Activated CD4-positive, alpha-beta T cell treated with anti-CD3 and anti-CD28 coated beads, Interleukin-2, Interleukin-4, amounts not matched to agents 100 ng/mL and 50 ng/mL, durations not matched to agents 16 hours and 8 hours (primary cell): ENCODE measurements at regions not wholly inside any gene's neighbourhood (a gene's known extent, or its start where the extent isn't known, plus 50 kb on each side); places are given as distances from the start of the nearest gene placed in this dataset.
A peak's percentile ranks its signal among the peaks of the same experiment; 100 is the strongest.
"Not testable (repeated sequence)": the region's sequence is repeated elsewhere in the genome, so short reads cannot be mapped to it uniquely, and the experiment has no call there.

Source experiments
- DNase-seq: peaks from one replicate; pipeline ENCODE4 v3.0.0-alpha.2; 2020; ENCODE audit warnings: low spot score

DNA sequence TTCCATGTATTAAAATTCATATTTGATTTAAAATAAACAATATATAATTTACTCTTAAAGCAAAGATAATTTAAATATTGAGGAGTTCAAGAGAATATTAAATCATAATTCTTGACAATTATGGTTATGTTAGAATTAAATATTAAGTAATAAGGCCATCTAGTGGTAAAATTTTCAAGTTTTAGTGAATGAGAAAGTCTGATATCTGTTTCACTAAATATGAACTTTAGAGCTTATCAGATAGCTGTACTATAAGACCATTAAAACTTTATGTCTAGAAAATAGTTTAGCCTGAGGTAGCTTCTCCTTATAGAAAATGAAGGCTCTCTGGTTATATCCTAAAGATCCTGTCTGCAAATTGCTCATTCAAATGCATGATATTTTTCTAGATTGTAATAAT is 152.1 kb upstream of the PRSS12 start:
- not testable (repeated sequence) for DNase-seq

DNA sequence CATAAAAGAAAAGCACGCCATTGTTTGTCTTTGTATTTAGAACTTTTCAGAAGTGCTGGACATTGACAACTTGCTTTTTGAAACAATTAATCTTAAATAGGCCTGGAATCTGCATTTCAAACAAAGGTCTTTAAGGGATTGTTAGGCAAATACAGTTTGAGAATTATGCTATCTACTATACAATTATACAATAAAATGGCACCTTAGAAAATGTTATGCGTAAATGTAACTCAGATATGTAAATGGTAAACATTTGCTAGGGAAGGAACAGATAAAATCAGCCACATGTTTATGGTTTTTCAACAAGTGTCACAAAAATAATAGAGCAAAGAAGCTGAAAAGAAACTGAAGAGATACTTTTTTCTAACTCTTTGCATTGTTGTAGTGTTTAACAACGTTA is 152.7 kb upstream of the PRSS12 start:
- DNase-seq: not testable (repeated sequence)

DNA sequence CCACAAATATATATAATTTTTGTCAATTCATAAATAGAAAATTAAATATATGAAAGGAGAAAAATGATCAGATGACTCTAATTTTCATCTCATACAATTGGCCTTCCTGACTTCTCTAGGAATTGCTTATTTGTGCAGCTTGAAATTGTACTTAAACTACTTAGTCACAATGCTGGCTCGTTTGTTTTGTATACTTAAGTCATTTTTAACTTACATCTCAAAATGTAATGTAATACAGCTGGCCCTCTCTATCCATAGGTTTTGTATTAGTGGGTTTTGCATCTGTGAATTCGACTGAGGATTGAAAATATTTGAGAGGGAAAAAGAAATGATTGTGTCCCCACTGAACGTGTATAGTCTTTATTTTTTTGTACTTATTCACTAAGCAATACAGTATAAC is 160.1 kb upstream of the PRSS12 start:
- not testable (repeated sequence) for DNase-seq

DNA sequence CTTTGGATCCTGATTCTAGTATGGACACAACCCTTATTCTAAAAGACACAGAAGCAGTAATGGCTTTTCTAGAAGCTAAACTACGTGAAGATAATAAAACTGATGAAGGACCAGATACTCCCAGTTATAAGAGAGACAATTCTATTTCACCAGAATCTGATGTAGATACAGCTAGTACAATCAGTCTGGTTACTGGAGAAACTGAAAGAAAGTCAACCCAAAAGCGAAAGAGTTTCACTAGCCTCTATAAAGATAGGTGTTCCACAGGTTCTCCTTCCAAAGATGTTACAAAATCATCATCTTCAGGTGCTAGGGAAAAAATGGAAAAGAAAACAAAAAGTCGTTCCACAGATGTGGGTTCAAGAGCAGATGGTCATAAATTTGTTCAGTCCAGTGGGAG is 161.5 kb upstream of the PRSS12 start:
- DNase-seq: not testable (repeated sequence)

DNA sequence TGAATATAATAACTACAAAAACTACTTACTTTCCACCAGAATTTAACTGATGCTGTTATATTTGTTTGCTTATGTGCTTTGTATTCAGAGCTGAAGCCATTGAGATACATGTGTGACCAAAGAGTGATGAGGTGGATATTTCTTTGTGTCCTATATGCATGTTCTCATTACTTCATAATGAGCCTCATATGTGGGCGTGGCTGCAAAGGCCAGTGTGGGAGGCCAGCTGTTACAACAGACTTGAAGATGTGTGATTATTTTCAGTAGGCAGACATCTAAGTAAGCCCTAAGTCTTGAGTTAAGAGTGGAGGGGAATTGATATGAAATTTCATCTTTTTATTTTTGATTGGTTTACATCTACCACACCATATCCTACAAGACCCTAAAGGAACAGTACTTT is 163.3 kb upstream of the PRSS12 start:
- not testable (repeated sequence) for DNase-seq

DNA sequence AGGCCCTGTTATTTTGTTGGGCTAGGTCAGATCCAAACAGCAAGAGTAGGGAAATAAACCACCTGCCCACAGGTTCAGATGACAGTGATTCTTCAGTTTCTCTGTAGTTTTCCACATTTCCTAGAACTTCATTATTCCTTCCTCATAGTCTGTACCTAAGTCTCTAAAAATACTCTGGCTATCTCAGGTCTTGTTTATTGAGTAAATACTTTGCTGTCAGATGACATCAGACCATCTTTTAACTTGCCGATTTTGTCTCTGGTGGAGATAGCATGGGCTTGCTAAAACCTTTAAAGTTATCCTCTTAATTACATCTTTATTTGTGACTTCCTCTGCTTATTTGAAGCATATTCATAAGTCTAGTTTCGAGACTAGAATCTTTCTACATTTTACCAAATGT is 155.1 kb upstream of the METTL14 start:
- DNase-seq: not testable (repeated sequence)

DNA sequence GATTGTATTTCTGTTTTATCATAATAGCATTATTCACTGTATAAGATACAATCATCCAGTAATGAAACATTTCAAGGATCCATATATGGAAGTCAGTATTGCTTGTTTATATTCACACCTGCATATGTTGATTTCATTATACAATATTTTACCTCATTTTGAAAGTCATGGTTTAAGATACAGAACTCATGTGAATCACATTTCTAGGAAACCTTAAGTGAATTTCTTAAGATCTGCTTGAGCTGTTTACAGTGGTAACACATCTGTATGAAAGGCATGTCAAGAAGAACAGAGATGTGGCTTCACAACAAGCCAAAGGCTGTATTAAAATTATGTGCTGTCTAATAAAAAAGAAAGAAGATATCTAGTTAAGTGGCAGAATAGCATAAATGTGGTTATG is 153.2 kb upstream of the METTL14 start:
- not testable (repeated sequence) for DNase-seq

DNA sequence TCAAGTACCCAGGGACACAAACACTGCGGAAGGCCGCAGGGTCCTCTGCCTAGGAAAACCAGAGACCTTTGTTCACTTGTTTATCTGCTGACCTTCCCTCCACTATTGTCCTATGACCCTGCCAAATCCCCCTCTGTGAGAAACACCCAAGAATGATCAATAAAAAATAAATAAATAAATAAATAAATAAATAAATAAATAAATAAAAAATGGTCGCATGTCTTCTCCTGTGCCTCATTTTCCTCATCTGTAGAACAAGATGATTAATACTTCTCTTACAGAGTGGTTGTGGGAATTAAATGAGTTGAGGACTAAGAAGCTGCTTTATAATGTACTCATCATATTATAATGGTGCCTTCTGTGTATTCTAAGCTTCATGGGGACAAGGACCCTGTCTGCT is 149.4 kb upstream of the METTL14 start:
- DNase-seq: not testable (repeated sequence)

DNA sequence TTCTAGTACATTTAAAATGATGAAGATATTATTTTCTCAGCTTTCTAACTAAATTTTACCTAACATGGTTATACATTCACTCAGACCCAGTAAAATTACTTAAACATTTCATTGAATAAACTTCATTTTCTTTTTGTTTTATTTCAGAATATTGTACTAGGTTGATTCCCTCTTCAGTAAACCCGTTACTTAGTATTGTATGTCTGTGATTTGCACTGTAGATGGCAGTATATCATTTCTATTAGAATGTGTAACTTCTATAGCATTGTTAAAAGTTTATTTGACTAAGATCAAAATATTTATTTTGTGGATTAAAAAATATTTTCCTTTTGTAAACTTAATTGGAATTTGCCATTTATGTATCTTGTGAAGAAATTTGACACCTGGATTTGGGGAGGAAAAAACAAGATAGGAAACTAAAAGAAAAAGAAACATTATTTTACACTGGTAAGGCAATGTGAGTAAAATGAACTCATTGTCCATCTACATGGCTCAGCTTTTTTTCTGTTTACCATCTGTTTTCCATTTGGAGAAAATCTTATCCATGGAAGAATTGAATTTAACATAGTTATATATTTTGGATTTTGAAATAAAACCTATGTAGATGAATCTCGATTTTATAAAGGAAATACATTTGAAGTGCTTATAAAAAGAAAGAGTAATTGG is 145.6 kb upstream of the METTL14 start:
- DNase-seq: peak; percentile 11

DNA sequence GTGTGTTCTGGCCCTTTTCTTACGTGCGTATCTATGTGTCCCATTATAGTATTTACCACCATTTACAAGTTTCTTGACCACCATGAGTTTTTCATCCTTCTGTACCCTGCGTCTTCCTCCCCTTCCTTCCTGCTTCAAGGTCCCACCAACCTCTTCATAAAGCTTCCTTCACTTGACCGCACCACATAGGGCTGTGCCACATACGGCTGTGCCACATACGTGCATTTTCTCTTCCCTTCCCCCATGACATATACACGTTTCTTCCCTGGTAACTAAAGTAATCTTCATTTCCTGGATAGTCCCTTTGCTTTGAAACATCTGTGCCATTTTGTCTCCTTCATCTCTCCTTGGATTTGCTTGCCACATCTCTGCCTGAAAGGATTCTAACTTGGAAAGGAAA is 128.6 kb upstream of the METTL14 start:
- DNase-seq: not testable (repeated sequence)

DNA sequence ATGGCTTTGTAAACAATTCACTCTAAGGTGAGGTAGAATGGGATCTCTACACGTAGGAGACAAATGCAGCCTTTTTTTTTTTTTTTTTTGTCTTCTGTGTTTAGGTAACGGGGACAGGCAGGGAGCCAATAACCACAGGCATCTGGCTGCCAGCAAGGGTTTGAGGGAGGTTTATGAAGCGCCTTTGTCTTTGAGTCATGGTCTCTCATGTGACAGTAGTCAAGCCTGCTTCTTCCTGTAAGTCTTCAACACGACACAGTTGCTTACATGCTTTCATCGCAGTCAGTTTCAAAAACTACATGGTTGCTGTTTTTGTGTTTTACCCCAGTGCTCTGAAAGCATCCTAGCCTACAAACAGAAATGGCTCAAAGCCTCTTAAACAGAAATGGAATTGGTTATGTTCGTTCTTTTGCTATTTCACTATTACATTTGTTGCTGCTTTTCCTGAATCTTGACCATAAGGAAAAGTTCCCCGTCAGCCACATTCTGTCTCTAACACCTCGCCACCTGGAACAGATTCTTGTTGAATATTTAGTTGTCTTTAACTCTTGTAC is 127.8 kb upstream of the METTL14 start:
- DNase-seq: no peak

DNA sequence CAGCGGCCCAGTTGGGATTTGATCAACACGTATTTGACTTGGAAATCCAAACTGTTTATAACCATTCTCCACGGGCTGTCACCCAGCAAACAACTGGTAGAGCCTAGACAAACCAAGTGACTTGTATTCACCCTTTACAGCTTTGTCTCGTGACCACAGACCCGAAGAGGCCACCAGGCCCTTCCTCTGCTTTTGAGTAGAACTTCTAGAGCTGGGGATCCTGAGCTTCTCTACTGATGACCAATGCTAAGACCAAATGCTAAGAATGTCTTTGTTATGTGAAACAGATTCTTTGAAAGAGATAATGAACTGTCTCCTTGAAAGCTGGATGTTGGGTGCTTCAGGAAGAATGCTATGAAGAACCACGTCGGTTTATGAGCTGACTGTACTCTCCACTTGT is 127.0 kb upstream of the METTL14 start:
- not testable (repeated sequence) for DNase-seq

DNA sequence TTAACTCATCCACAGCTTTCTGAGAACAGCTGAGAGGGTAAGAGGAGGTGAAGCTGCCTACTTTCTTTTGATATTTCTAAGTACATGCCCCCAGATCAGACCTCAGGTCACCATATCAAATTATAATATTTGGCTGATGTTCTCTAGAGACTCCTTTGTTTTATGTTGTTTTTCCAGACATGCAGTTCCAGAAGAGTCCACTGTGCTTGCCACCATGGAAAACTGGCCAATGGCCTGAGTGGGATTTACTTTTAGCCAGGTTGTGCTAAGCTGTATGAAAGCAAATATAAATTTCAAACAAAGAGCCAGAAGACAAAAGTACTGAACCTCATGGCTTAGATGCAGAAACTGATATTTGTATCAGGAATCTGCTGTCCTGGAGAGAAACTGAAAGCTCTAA is 123.6 kb upstream of the METTL14 start:
- DNase-seq: not testable (repeated sequence)

DNA sequence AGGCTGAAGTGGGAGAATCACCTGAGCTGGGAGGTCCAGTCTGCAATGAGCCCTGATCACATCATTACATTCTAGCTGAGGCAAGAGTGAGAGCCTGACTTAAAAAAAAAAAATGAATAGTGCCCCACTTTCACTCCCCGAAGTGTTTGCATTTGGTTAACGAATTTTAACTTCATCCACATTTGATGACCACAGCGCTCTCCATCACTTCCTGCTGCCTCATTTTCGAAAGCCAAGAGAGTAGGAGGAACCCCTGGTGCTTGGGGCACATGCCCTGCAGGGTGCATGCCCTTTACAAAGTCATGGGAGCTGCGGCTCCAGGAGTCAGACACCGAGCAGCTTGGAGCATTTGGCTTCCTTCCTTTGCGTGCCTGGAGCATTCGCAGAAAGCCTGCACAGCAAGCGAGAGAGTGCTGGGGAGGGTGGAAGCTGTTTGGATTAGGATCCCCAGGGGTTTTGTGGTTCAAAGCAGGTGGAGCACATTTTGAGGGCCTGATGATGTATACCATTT is 119.1 kb upstream of the METTL14 start:
- not testable (repeated sequence) for DNase-seq

DNA sequence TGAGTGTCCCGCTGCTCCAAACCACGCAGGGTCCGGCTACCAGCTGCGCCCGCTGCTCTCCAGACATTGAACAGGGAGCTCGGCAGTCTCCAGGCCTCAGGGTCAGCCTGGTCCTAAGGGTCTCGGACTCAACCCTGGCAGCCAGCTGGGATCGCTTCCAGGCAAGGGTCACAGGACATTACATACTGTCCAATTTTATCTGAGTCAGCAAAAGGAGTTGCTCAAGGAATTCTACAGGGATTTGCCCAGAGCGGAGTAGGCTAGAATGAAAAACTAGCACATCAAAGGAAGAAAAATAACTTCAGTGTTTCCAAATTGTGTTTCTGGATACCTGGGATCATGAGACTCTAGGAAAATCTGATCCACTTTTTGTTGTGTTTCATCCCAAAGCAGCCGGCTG is 112.2 kb upstream of the METTL14 start:
- not testable (repeated sequence) for DNase-seq

DNA sequence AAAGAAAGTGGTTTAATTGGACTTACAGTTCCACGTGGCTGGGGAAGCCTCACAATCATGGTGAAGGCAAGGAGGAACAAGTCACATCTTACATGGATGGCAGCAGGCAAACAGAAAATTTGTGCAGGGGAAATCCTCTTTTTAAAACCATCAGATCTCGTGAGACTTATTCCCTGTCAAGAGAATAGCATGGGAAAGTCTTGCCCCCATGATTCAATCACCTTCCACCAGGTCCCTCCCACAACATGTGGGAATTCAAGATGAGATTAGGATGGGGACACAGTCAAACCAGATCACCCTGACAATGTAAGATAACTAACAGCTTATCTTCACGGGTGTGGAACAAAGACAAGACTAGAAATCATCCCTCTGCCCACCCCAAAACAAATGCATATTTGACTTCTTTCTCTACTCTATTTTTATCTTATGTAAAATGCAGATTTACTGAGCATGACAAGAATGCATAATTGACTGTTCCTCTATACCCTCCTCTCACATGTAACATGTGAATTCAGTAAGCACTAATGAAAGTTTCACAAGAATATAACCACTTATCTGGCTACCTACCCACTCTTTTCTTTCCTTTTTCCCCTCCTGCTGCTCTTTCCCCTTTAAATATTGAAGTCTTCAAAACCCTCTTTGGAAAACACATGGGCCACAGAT is 110.8 kb upstream of the METTL14 start:
- not testable (repeated sequence) for DNase-seq

DNA sequence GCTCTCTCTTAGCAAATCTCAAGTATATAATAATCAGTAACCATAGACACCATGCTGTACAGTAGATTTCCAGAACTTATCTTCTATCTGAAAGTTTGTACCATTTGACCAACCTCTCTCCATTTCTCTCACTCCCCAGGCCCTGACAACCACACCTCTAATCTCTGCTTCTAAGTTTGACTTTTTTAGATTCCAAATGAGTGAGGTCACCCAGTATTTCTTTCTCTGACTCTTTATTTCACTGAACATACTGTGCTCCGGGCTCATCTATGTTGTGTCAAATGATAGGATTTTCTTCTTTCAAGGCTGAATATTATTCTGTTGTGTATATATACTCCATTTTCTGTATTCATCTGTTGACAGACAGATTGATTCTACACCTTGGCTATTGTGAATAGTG is 110.1 kb upstream of the METTL14 start:
- DNase-seq: not testable (repeated sequence)

DNA sequence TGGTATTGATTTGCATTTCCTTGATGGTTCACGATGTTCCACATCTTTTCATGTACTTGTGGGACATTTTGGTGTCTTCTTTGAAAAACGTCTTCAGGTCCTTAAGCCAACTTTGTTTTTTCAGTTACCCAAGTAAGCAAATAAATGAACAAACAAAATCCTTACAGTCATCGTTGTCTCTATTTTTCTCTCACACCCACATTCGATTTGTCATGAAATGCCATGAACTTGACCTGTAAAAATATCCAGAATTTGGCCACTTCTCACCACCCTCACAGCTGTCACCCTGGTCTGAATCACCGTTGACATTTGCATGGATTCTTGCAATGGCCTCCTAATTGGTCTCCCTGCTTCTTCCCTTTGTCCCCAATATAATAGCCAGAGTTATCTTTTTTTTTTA is 109.5 kb upstream of the METTL14 start:
- DNase-seq: not testable (repeated sequence)

DNA sequence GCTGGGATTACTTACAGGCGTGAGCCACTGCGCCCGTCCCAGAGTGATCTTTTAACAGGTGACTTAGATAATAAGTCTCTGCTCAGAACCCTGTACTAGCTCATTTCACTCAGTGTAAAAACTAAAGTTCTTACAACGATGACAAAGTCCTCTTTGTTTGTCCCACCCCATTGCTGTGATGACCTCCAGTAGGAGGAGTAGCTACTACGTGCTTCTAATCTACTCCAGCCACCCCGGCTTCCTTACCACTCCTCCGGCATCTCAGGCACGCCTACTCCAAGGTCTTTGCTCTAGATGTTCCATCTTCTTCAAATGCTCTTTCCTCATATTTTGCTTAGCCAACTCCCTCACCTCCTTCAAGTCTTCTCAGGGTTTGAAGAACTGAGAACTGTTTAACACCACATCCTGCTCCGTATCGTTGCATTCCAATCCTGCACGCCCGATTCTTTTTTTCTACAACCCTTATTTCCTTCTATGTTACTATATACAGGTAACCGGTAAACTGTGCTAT is 108.4 kb upstream of the METTL14 start:
- not testable (repeated sequence) for DNase-seq

DNA sequence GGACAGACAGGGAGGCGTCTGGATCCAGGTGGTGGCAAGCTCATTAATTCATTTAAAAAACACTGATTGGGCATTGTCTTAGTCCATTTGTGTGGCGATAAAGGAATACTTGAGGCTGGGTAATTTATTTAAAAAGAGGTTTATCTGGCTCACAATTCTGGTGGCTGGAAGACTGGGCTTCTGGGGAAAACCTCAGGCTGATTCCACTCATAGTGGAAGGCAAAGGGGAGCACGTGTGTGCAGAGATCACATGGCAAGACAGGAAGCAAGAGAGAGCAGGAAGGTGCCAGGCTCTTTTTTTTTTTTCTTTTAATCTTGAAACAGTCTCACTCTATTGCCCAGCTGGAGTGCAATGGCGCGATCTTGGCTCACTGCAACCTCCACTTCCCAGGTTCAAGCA is 100.2 kb upstream of the METTL14 start:
- no peak for DNase-seq

DNA sequence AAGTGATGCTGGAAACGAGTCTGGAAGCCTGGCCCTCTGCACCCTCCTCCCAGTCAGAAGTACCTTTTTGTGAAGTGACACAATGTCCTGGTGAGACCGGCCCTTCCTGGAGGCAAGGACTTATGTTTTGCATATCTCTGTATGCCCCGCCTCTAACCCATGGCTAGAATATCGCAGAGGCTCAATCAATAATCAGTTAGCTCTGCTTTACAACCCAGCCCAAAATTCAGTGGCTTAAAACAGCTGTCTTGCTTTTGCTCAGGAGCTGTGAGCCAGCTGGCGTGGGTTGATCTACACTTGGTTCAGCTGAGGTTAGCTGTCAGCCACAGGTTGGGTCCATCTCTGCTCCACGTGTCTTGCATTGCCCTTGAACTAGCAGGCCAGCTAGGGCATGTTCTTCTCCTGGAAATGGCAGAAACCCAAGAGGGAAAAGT is 98.8 kb upstream of the METTL14 start:
- no peak for DNase-seq

DNA sequence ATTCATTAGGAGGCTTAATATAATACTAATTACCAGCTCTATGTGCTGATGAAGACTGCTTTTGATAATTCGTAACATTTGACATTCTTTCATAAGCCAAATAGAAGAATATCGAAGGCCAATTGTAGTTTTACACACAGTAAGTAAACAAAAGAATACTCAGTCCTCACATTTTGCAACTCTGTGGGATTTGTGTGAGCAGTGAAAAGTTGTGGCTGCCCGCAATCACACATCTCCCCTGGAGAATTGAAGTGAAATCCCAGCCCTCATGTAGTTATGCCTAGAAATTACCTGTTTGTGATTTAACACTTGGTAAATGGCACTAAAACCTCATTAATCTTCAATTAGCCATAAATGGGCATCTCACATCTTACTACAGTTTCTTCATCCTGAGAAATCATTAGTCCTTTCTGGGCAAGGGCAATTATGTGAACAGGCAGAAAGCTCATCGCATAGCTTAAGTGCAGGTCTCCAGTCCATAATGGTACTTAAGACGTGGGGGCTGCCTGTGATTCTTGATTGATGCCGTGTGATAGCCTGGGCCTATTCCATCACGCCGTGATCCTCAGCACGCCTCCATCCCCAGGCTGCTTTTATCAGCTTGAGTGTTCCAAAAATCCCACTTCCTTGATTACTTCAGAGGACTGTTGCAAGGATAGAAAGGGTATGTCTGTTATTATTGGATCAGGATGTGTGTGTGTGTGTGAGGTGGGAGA is 97.9 kb upstream of the METTL14 start:
- no peak for DNase-seq
